Smooth muscle cell (in vitro differentiated cells): ENCODE measurements at regions not wholly inside any gene's neighbourhood (a gene's known extent, or its start where the extent isn't known, plus 50 kb on each side); places are given as distances from the start of the nearest gene placed in this dataset.

Experiments used
- DNase-seq: peaks from one replicate; lab custom pipeline; 2025; ENCODE audit not compliant: unreplicated experiment; lab: John Stamatoyannopoulos, UW
- H2AFZ ChIP-seq: fragments of 200-600 bp; sonication (generic); 2 replicates; pipeline ENCODE4 v1.6.0; 2016; ENCODE audit warnings: antibody characterized with exemption, low read depth, mild to moderate bottlenecking
- H3F3A ChIP-seq: fragments of 200-600 bp; sonication (generic); 2 replicates; pipeline ENCODE4 v1.6.0; 2017; ENCODE audit warnings: antibody characterized with exemption, low read depth
- H3K27ac ChIP-seq: fragments of 200-600 bp; sonication (generic); 2 replicates; pipeline ENCODE4 v1.5.1; 2016; ENCODE audit warnings: low read depth, mild to moderate bottlenecking
- H3K27me3 ChIP-seq: fragments of 200-600 bp; sonication (generic); 2 replicates; pipeline ENCODE4 v1.6.1; 2016; ENCODE audit warnings: low read depth, mild to moderate bottlenecking
- H3K36me3 ChIP-seq: fragments of 200-600 bp; sonication (generic); 2 replicates; pipeline ENCODE4 v1.5.1; 2016; ENCODE audit warnings: low read depth
- H3K4me1 ChIP-seq: fragments of 200-600 bp; sonication (generic); 2 replicates; pipeline ENCODE4 v1.5.1; 2016; ENCODE audit warnings: low read depth
- H3K4me2 ChIP-seq: fragments of 200-600 bp; sonication (generic); 2 replicates; pipeline ENCODE4 v1.6.0; 2016; ENCODE audit warnings: mild to moderate bottlenecking
- H3K4me3 ChIP-seq: fragments of 200-600 bp; sonication (generic); 2 replicates; pipeline ENCODE4 v1.5.1; 2016; ENCODE audit warnings: mild to moderate bottlenecking
- H3K79me2 ChIP-seq: fragments of 200-600 bp; sonication (generic); 2 replicates; pipeline ENCODE4 v1.6.0; 2016; ENCODE audit warnings: low read depth, mild to moderate bottlenecking
- H3K9ac ChIP-seq: fragments of 200-600 bp; sonication (generic); 2 replicates; pipeline ENCODE4 v1.6.0; 2016; ENCODE audit warnings: low read depth
- H3K9me3 ChIP-seq: fragments of 200-600 bp; sonication (generic); replicated peaks from 2 replicates; pipeline ENCODE4 v1.5.1; 2016; ENCODE audit warnings: low read depth
- H4K20me1 ChIP-seq: fragments of 200-600 bp; sonication (generic); 2 replicates; pipeline ENCODE4 v1.6.0; 2016; ENCODE audit warnings: low read depth
- CTCF ChIP-seq: fragments of 200-600 bp; sonication (generic); IDR thresholded peaks from 2 replicates; pipeline ENCODE4 v1.5.1; 2017; ENCODE audit warnings: borderline replicate concordance, mild to moderate bottlenecking, antibody characterized with exemption; ENCODE audit not compliant: insufficient read depth, poor library complexity, severe bottlenecking
- WGBS: methylation state at CpG from one replicate; pipeline ENCODE4 v1.1.7; 2016; ENCODE audit warnings: low lambda C conversion rate; 5-methylcytosine and 5-hydroxymethylcytosine counted together

GRCh38 chrX:43551590-43551989, 104.5 kb upstream of the MAOA start:
- Histone ChIP-seq H3F3A (no peaks in the 10 kb centered on the region), H4K20me1 (no peaks in the 10 kb centered on the region), H3K27ac (no peak overlapping the region), H3K4me1 (peaks cover 3% of the 10 kb centered on the region), H3K9ac (no peak overlapping the region), H3K79me2 (no peaks in the 10 kb centered on the region), H3K36me3 (no peaks in the 10 kb centered on the region), H3K4me2 (peak overlapping the region; percentile 73), H2AFZ (peak overlapping the region; percentile 7), H3K4me3 (no peak overlapping the region), H3K9me3 (no peaks in the 10 kb centered on the region), H3K27me3 (no peaks in the 10 kb centered on the region)
- WGBS = 38% methylated on average over 3 of the region's 3 CpGs
- TF ChIP-seq CTCF = no peak
- no peak for DNase-seq

GRCh38 chrX:43552156-43552555, 103.9 kb upstream of the MAOA start:
- Histone ChIP-seq H3K4me1 (peaks cover 6% of the 10 kb centered on the region), H3K27me3 (no peaks in the 10 kb centered on the region), H3K27ac (no peak overlapping the region), H3K9me3 (no peaks in the 10 kb centered on the region), H3K79me2 (no peaks in the 10 kb centered on the region), H3K36me3 (no peaks in the 10 kb centered on the region), H3F3A (no peaks in the 10 kb centered on the region), H3K4me2 (peak overlapping the region; percentile 73), H2AFZ (peak overlapping the region; percentile 7), H3K4me3 (no peak overlapping the region), H3K9ac (no peak overlapping the region), H4K20me1 (no peaks in the 10 kb centered on the region)
- WGBS = 30% methylated on average over 2 of the region's 2 CpGs
- no peak for TF ChIP-seq CTCF
- no peak for DNase-seq

- no peak overlapping the region for H2AFZ ChIP-seq
- no peak overlapping the region for H3K27ac ChIP-seq
- no peak overlapping the region for H3K4me2 ChIP-seq
- no peaks in the 10 kb centered on the region for H3K27me3 ChIP-seq
- TF ChIP-seq CTCF = no peak
- H4K20me1 ChIP-seq = no peaks in the 10 kb centered on the region
- no peak for DNase-seq
- no peak overlapping the region for H3K4me3 ChIP-seq
- no peaks in the 10 kb centered on the region for H3K79me2 ChIP-seq
- WGBS = 88% methylated on average over 4 of the region's 4 CpGs
- no peaks in the 10 kb centered on the region for H3K36me3 ChIP-seq
- no peaks in the 10 kb centered on the region for H3F3A ChIP-seq
- no peak overlapping the region for H3K9ac ChIP-seq
- peaks cover 12% of the 10 kb centered on the region for H3K4me1 ChIP-seq
- no peaks in the 10 kb centered on the region for H3K9me3 ChIP-seq
Measured at GRCh38 chrX:43552703-43553102, 103.4 kb upstream of the MAOA start.

GRCh38 chrX:43553257-43553656, 102.8 kb upstream of the MAOA start:
- Histone ChIP-seq H3K27ac (no peak overlapping the region), H3K27me3 (no peaks in the 10 kb centered on the region), H3K79me2 (no peaks in the 10 kb centered on the region), H3K9ac (no peak overlapping the region), H3K4me2 (no peak overlapping the region), H4K20me1 (no peaks in the 10 kb centered on the region), H3F3A (no peaks in the 10 kb centered on the region), H3K36me3 (no peaks in the 10 kb centered on the region), H3K4me1 (peaks cover 12% of the 10 kb centered on the region), H3K4me3 (no peak overlapping the region), H3K9me3 (no peaks in the 10 kb centered on the region), H2AFZ (no peak overlapping the region)
- WGBS = 92% methylated on average over 5 of the region's 5 CpGs
- no peak for DNase-seq
- TF ChIP-seq CTCF = no peak
